ENCODE measurements at regions not wholly inside any gene's neighbourhood (a gene's known extent, or its start where the extent isn't known, plus 50 kb on each side); places are given as distances from the start of the nearest gene placed in this dataset.

GRCh38 chr7:104956753-104957450, 57.1 kb upstream of the KMT2E start:
- no peak for TF ChIP-seq POLR2A (IDR thresholded peaks at IDR 0.05; ENCODE audit: low read length)
- no peak for TF ChIP-seq GATA1 (IDR thresholded peaks at IDR 0.05; ENCODE audit: low read depth, low read length)
